HG03342 (cell line): ENCODE measurements at regions not wholly inside any gene's neighbourhood (a gene's known extent, or its start where the extent isn't known, plus 50 kb on each side); places are given as distances from the start of the nearest gene placed in this dataset.

Source experiments
- ATAC-seq: cut with Tn5 transposase; IDR thresholded peaks from one replicate; pipeline ENCODE4 v1.9.1; 2021; ENCODE audit warnings: mild to moderate bottlenecking, moderate library complexity; ENCODE audit not compliant: unreplicated experiment

GRCh38 chr10:4326647-4327046 is 499.4 kb upstream of the AKR1E2 start:
- ATAC-seq, result no peak

DNA sequence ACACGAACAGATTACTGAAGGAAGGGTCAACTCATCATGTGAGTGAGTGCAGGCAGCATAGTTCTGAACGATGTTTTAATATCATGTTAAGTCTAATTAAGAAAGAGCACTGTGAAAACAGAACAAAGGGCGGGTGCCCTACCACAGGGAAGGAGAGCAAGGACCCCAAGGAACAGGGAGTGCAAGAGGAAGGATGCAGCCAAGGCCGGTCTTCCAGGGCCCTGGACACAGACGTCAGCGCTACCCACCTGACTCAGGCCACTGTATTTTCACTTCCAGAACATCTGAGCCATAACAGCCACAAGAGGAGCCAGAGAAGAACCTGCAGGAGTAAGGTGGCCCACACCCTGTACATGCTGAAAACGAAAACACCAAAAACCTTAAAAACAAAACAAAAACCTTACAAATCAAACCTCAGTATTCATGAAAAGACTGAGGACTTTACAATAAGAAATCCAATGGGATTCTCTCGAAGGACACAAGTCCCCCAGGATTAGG is 506.1 kb upstream of the AKR1E2 start:
- no peak for ATAC-seq

- ATAC-seq, result no peak
Observed at GRCh38 chr10:4316161-4316810, 509.7 kb upstream of the AKR1E2 start.

GRCh38 chr10:4315551-4315950 is 510.5 kb upstream of the AKR1E2 start:
- ATAC-seq, result no peak

- ATAC-seq, result no peak
Observed at GRCh38 chr10:4313051-4313450, 513.0 kb upstream of the AKR1E2 start.

- ATAC-seq, result no peak
Observed at GRCh38 chr10:4312051-4312835, 513.8 kb upstream of the AKR1E2 start.

DNA sequence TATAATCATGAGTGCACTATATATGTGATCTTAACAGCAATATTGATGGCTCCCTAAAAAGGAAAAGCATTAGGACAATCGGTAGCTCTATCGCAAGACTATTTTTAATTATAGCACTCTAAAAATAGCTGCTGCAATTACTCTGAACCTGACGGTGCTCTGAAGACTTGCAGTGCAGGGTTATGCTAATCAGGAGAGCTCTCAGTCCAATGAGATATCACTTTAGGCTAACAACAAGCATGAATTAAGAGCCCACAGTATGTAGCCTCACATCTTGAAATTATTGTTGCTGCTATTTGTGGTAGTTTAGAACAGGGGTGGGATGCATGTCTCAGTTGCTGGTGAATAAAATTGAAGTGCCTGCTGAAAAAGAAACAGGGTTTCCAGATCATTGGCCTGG is 515.8 kb upstream of the AKR1E2 start:
- ATAC-seq, result no peak

GRCh38 chr10:4307910-4308309 is 518.1 kb upstream of the AKR1E2 start:
- no peak for ATAC-seq

- ATAC-seq, result no peak
Observed at GRCh38 chr10:4306871-4307270, 519.1 kb upstream of the AKR1E2 start.

DNA sequence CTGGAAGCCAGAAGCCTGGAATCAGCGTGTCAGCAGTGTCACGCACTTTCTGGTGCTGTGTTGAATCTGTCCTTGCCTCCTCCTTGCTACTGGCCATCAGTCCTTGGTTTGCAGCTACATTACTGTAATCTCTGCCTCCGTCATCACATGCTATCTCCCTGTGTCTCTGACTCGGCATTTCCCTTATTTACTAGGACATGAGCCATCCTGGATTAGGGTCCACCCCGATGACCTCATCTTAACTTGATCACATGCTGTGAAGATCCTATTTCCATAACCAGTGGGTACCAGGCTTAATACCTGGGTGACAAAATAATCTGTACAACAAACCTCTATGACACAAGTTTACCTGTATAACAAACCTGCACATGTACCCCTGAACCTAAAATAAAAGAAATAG is 518.0 kb upstream of the KLF6 start:
- ATAC-seq, result no peak

DNA sequence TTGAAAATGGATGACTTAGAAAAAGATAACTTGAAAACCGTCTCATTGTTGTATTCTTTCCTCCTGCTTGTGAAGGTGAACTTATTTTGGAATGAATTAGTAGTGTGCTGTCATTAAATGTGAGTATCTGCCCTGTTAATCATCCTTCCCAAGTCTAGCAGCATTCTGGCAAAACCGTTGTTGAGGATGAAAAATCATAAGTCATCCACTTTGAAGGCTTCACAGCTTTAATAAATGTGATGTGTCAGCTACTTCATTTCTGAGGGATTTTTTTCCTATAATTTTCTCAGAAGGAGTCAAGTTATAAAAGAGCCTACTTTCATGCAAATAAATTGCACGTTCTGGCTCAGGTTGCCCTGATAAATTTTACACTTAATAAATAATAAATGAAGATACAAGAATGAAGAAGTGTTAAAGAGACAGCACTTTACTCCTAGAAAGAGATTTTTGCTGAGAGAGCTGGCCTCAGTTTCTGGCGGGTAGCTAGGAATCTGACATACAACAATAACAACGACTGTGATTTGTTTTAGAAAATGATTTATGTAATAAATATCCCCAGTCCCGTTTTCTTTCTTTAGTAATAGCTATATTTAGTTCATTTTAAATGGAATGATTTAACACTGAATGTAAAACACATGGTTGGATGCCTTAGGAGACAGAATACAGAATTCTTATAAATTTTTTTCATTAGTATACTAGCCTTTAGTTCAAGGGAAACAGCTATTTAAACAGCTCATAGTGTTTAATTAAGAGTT is 516.5 kb upstream of the KLF6 start:
- ATAC-seq, result no peak

GRCh38 chr10:4296161-4296560 is 511.2 kb upstream of the KLF6 start:
- no peak for ATAC-seq

DNA sequence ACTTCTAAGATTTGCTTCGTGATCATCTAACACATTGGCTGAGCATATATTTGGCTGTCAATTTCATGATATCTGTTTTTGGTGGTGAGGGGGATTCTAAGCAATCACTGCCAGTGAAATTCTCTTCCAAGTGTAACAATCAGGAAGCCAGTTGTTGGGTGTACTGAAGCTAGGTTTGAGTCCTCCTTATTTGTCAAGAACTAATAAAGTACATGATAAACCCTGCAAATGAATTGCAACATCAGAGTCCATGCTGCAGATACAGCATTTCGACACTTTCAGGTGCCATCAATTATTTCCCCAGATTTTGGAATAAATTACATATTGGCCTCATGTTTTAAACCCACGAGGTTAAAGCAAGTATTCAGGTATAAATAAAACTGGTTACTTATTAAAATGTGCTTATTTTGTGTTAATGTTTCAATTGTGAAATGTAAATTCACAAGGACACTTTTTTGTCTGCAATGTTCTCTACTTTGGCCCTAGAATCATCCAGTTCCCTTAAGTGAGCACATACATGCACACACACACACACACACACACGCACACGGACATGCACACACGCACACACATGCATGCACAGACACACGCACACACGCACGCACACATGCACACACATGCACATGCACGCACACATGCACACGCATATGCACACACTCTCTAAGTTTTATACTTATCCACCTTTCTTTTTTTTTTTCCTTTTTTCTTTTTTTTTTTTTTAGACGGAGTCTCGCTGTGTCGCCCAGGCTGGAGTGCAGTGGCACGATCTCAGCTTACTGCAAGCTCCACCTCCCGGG is 510.2 kb upstream of the KLF6 start:
- ATAC-seq, result no peak

DNA sequence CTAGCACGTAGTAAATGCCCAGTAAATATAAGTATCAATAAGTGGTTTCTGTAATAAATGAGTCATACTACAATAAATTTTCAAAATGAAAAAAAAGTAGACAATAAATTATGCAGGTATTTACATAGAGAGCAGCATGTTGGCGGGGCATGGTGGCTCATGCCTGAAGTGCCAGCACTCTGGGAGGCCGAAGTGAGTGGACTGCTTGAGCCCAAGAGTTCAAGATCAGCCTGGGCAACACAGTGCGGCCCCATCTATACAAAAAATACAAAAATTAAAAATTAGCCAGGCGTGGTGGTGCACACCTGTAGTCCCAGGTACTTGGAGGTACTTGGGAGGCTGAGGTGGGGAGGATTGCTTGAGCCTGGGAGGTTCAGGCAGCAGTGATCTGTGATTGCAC is 509.3 kb upstream of the KLF6 start:
- ATAC-seq, result no peak

DNA sequence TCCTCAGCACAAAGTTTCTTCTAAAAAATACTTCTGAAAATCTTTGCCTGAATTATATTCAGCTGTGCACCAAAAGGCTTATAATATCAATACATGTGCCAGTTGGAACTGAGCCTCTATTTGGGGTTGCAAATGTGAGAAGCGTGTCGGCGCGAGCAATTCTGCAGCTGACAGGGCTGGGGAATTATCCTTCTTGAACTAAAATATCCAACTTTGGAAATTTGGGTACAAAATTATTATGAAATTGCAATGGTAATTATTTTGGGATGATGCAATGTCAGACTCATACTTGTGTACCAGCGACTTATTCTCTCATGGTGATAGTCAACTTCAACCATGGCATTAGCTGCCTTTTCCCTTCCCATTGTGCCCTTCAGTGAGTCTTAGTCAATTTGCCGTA is 507.0 kb upstream of the KLF6 start:
- ATAC-seq, result no peak

DNA sequence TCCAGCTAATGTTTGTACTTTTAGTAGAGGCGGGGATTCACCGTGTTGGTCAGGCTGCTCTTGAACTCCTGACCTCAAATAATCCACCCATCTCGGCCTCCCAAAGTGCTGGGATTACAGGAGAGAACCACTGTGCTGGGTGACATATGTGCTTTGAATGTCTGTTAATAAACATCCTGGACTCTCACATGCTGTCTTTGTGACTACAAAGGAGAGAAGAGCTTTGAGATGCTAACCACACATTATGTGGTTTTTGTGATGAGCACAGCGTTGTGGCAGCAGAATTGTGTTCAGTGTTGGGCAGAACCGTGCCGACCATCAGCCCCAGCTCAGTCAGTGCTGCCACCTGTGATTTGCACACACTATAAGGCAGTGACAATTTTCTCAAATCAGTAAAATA is 500.1 kb upstream of the KLF6 start:
- no peak for ATAC-seq

- ATAC-seq, result no peak
Observed at GRCh38 chr10:4283846-4284610, 499.0 kb upstream of the KLF6 start.

- ATAC-seq, result no peak
Observed at GRCh38 chr10:4282496-4282895, 497.5 kb upstream of the KLF6 start.

DNA sequence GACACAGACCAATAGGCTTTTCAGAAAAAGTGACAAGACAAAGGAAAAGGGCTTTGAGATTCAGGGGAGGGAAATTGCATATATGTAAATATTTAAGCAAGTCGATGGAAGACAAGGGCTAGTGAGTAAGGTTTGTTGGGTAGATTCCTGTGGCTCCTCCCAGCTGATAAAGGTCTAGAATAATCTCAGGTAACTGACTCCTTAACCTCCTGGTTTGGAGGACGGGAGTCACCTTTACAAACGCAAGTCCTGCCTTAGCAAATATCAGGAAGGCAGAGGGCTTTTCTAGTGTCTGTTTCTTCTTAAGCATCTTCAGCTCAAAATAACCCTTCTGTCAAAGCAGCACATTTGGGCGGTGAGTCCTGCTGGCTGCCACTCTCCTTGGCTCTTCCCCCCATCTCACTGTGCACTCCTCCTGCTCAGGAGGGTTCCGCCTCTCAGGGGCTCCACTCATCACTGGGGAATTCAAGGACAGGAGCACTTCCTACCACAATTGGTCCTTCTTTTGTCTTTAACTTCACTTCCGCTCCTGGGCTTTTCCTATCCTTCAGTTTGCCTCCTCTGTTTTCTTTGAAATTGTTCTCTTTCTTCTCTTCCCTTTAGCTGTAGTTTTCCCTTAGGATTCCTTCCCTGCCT is 496.3 kb upstream of the KLF6 start:
- ATAC-seq, result no peak
